MM.1S (cell line): ENCODE measurements at regions not wholly inside any gene's neighbourhood (a gene's known extent, or its start where the extent isn't known, plus 50 kb on each side); places are given as distances from the start of the nearest gene placed in this dataset.

Experiments used
- CTCF ChIP-seq: fragments of 300-600 bp; sonication (generic); IDR thresholded peaks from 2 replicates; pipeline ENCODE4 v1.5.1; 2016; ENCODE audit warnings: antibody characterized with exemption, low read length, mixed read lengths
- EZH2 ChIP-seq: fragments of 300-600 bp; sonication (generic); optimal IDR thresholded peaks from 2 replicates; pipeline ENCODE3; 2017; ENCODE audit warnings: low read depth, mild to moderate bottlenecking, antibody characterized with exemption, low read length, mixed read lengths
- EZH2phosphoT487 ChIP-seq: fragments of 300-600 bp; sonication (generic); IDR thresholded peaks from 2 replicates; pipeline ENCODE4 v1.6.1; 2018; ENCODE audit warnings: antibody characterized with exemption, low read length

GRCh38 chr2:140136861-140137260, 1356.7 kb upstream of the NXPH2 start:
- TF ChIP-seq CTCF, result no peak
- TF ChIP-seq EZH2, result no peak
- TF ChIP-seq EZH2phosphoT487, result no peak
